ENCODE measurements at regions not wholly inside any gene's neighbourhood (a gene's known extent, or its start where the extent isn't known, plus 50 kb on each side); places are given as distances from the start of the nearest gene placed in this dataset.

DNA sequence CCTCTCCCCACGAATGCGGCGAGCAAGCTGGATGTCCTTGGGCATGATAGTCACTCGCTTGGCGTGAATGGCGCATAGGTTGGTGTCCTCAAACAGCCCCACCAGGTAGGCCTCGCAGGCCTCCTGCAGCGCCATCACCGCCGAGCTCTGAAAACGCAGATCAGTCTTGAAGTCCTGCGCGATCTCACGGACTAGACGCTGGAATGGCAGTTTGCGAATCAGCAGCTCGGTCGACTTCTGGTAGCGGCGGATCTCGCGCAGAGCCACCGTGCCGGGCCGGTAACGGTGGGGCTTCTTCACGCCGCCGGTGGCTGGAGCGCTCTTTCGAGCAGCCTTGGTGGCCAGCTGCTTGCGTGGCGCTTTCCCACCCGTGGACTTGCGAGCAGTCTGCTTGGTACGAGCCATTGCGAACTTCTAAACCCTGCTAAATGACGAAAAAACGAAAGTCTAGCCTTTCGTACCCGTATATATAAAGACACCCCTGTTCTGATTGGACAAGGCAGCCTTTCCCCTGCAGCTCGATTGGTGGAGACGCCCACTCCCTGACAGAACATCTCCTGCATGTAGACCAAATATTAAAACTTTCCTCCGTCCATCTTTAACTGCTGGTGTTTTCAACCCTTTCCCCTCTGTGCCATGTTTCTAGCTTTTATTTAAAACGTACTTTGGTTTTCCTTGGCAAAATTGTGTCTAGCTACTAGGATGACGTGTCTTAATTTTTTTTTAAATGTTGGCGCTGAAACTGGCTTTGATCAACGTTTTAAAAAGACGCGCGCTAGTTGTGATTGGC is 109.8 kb downstream of the HFE start:
- peaks cover 0 to 3% (median 0%) of the 10 kb centered on the region in 3 donors for H3K9me3 ChIP-seq (ENCODE audit: control insufficient read depth in 3 of 3, low read length in 3 of 3)
- peak overlapping the region; percentile 65 to 75 (median 67) for H3K4me3 ChIP-seq (ENCODE audit: low read length in 3 of 3)
- peak overlapping the region; percentile 47 to 74 (median 69) for H3K9ac ChIP-seq (ENCODE audit: low read depth in 1 of 3, low read length in 3 of 3)
- H3K4me1 ChIP-seq (ENCODE audit: control insufficient read depth in 3 of 3, insufficient read depth in 3 of 3, low read length in 3 of 3), result peaks cover 3 to 10% (median 3%) of the 10 kb centered on the region in 3 donors
- H3K36me3 ChIP-seq (ENCODE audit: control insufficient read depth in 3 of 3, insufficient read depth in 3 of 3, low read length in 3 of 3), result no peaks in the 10 kb centered on the region
- peaks cover 48 to 90% (median 67%) of the 10 kb centered on the region in 3 donors for H3K27me3 ChIP-seq (ENCODE audit: control insufficient read depth in 3 of 3, insufficient read depth in 3 of 3, low read length in 3 of 3)
- H3K27ac ChIP-seq (ENCODE audit: low read depth, low read length), result peak overlapping the region; percentile 17

GRCh38 chr6:26197636-26197932 is 110.4 kb downstream of the HFE start:
- no peak overlapping the region for H3K9ac ChIP-seq (ENCODE audit: low read depth in 1 of 3, low read length in 3 of 3)
- peaks cover 50 to 90% (median 67%) of the 10 kb centered on the region in 3 donors for H3K27me3 ChIP-seq (ENCODE audit: control insufficient read depth in 3 of 3, insufficient read depth in 3 of 3, low read length in 3 of 3)
- H3K9me3 ChIP-seq (ENCODE audit: control insufficient read depth in 3 of 3, low read length in 3 of 3), result peaks cover 0 to 3% (median 0%) of the 10 kb centered on the region in 3 donors
- peaks cover 3 to 10% (median 3%) of the 10 kb centered on the region in 3 donors for H3K4me1 ChIP-seq (ENCODE audit: control insufficient read depth in 3 of 3, insufficient read depth in 3 of 3, low read length in 3 of 3)
- peak overlapping the region in 1 of 3 donors; percentile 75 for H3K4me3 ChIP-seq (ENCODE audit: low read length in 3 of 3)
- no peaks in the 10 kb centered on the region for H3K36me3 ChIP-seq (ENCODE audit: control insufficient read depth in 3 of 3, insufficient read depth in 3 of 3, low read length in 3 of 3)
- H3K27ac ChIP-seq (ENCODE audit: low read depth, low read length), result no peak overlapping the region

GRCh38 chr6:26197933-26198721 is 110.9 kb downstream of the HFE start:
- peaks cover 51 to 90% (median 69%) of the 10 kb centered on the region in 3 donors for H3K27me3 ChIP-seq (ENCODE audit: control insufficient read depth in 3 of 3, insufficient read depth in 3 of 3, low read length in 3 of 3)

DNA sequence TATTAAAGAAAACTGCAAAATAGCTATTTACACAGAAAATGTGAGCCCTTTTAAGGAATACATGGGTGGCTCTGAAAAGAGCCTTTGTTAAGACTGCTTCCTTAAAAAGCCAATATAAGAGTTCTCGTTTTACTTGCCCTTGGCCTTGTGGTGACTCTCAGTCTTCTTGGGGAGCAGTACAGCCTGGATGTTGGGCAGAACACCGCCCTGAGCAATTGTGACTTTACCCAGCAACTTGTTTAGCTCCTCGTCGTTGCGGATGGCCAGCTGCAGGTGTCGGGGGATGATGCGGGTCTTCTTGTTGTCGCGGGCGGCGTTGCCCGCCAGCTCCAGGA is 111.5 kb downstream of the HFE start:
- H3K27ac ChIP-seq (ENCODE audit: low read depth, low read length), result peak overlapping the region; percentile 74
- H3K36me3 ChIP-seq (ENCODE audit: control insufficient read depth in 3 of 3, insufficient read depth in 3 of 3, low read length in 3 of 3), result no peaks in the 10 kb centered on the region
- peaks cover 3 to 10% (median 3%) of the 10 kb centered on the region in 3 donors for H3K4me1 ChIP-seq (ENCODE audit: control insufficient read depth in 3 of 3, insufficient read depth in 3 of 3, low read length in 3 of 3)
- peak overlapping the region; percentile 52 to 75 (median 56) for H3K4me3 ChIP-seq (ENCODE audit: low read length in 3 of 3)
- peak overlapping the region; percentile 52 to 80 (median 68) for H3K9ac ChIP-seq (ENCODE audit: low read depth in 1 of 3, low read length in 3 of 3)
- H3K27me3 ChIP-seq (ENCODE audit: control insufficient read depth in 3 of 3, insufficient read depth in 3 of 3, low read length in 3 of 3), result peaks cover 53 to 90% (median 65%) of the 10 kb centered on the region in 3 donors
- H3K9me3 ChIP-seq (ENCODE audit: control insufficient read depth in 3 of 3, low read length in 3 of 3), result peaks cover 0 to 3% (median 0%) of the 10 kb centered on the region in 3 donors

More at GRCh38 chr6:26197933-26198721, 110.9 kb downstream of the HFE start:
- H3K4me1 ChIP-seq (ENCODE audit: control insufficient read depth in 3 of 3, insufficient read depth in 3 of 3, low read length in 3 of 3), result peaks cover 3 to 10% (median 3%) of the 10 kb centered on the region in 3 donors
- peak overlapping the region; percentile 52 to 75 (median 56) for H3K4me3 ChIP-seq (ENCODE audit: low read length in 3 of 3)
- H3K9me3 ChIP-seq (ENCODE audit: control insufficient read depth in 3 of 3, low read length in 3 of 3), result peaks cover 0 to 3% (median 0%) of the 10 kb centered on the region in 3 donors
- H3K9ac ChIP-seq (ENCODE audit: low read depth in 1 of 3, low read length in 3 of 3), result peak overlapping the region; percentile 52 to 80 (median 68)
- H3K36me3 ChIP-seq (ENCODE audit: control insufficient read depth in 3 of 3, insufficient read depth in 3 of 3, low read length in 3 of 3), result no peaks in the 10 kb centered on the region
- peak overlapping the region; percentile 74 for H3K27ac ChIP-seq (ENCODE audit: low read depth, low read length)

DNA sequence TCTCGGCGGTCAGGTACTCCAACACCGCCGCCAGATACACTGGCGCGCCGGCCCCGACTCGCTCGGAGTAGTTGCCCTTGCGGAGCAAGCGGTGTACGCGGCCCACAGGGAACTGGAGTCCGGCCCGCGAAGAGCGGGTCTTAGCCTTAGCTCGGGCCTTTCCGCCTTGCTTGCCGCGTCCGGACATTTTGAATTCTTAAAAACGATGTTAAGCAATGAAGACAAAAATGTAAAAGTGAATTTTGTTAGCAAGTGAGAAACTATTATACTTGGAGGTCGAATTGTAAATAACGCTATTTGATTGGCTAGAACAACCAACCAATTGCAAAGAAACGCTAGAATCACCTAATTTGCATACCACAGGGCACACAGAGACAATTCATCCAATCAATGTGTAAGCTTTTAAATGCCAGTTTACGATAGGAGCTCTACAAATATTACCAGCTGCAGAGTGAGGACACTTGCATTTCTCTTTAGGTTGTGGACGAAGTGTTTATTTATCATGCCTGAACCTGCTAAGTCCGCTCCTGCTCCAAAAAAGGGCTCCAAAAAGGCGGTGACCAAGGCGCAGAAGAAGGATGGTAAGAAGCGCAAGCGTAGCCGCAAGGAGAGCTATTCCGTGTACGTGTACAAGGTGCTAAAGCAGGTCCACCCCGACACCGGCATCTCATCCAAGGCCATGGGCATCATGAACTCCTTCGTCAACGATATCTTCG is 112.0 kb downstream of the HFE start:
- H3K9ac ChIP-seq (ENCODE audit: low read depth in 1 of 3, low read length in 3 of 3), result peak overlapping the region; percentile 52 to 80 (median 68)
- no peaks in the 10 kb centered on the region for H3K36me3 ChIP-seq (ENCODE audit: control insufficient read depth in 3 of 3, insufficient read depth in 3 of 3, low read length in 3 of 3)

GRCh38 chr6:26199773-26200764 is 112.8 kb downstream of the HFE start:
- Histone ChIP-seq H3K4me1 (ENCODE audit: control insufficient read depth in 3 of 3, insufficient read depth in 3 of 3, low read length in 3 of 3) (peaks cover 3 to 10% (median 7%) of the 10 kb centered on the region in 3 donors), H3K36me3 (ENCODE audit: control insufficient read depth in 3 of 3, insufficient read depth in 3 of 3, low read length in 3 of 3) (no peaks in the 10 kb centered on the region), H3K9me3 (ENCODE audit: control insufficient read depth in 3 of 3, low read length in 3 of 3) (peaks cover 0 to 3% (median 0%) of the 10 kb centered on the region in 3 donors), H3K27me3 (ENCODE audit: control insufficient read depth in 3 of 3, insufficient read depth in 3 of 3, low read length in 3 of 3) (peaks cover 67 to 91% (median 75%) of the 10 kb centered on the region in 3 donors), H3K27ac (ENCODE audit: low read depth, low read length) (peak overlapping the region; percentile 42), H3K9ac (ENCODE audit: low read depth in 1 of 3, low read length in 3 of 3) (no peak overlapping the region), H3K4me3 (ENCODE audit: low read length in 3 of 3) (peak overlapping the region; percentile 14 to 75 (median 47))

More for the DNA sequence above, 112.0 kb downstream of the HFE start:
- H3K27ac ChIP-seq (ENCODE audit: low read depth, low read length), result peak overlapping the region; percentile 74
- peaks cover 58 to 91% (median 66%) of the 10 kb centered on the region in 3 donors for H3K27me3 ChIP-seq (ENCODE audit: control insufficient read depth in 3 of 3, insufficient read depth in 3 of 3, low read length in 3 of 3)
- H3K4me1 ChIP-seq (ENCODE audit: control insufficient read depth in 3 of 3, insufficient read depth in 3 of 3, low read length in 3 of 3), result peaks cover 3 to 10% (median 4%) of the 10 kb centered on the region in 3 donors
- peaks cover 0 to 3% (median 0%) of the 10 kb centered on the region in 3 donors for H3K9me3 ChIP-seq (ENCODE audit: control insufficient read depth in 3 of 3, low read length in 3 of 3)
- peak overlapping the region; percentile 52 to 75 (median 56) for H3K4me3 ChIP-seq (ENCODE audit: low read length in 3 of 3)

GRCh38 chr6:26200918-26201721 is 113.9 kb downstream of the HFE start:
- Histone ChIP-seq H3K4me1 (ENCODE audit: control insufficient read depth in 3 of 3, insufficient read depth in 3 of 3, low read length in 3 of 3) (peaks cover 7 to 10% (median 7%) of the 10 kb centered on the region in 3 donors), H3K9me3 (ENCODE audit: control insufficient read depth in 3 of 3, low read length in 3 of 3) (peaks cover 0 to 3% (median 0%) of the 10 kb centered on the region in 3 donors), H3K27ac (ENCODE audit: low read depth, low read length) (no peak overlapping the region), H3K4me3 (ENCODE audit: low read length in 3 of 3) (no peak overlapping the region), H3K9ac (ENCODE audit: low read depth in 1 of 3, low read length in 3 of 3) (no peak overlapping the region), H3K27me3 (ENCODE audit: control insufficient read depth in 3 of 3, insufficient read depth in 3 of 3, low read length in 3 of 3) (peaks cover 66 to 91% (median 75%) of the 10 kb centered on the region in 3 donors), H3K36me3 (ENCODE audit: control insufficient read depth in 3 of 3, insufficient read depth in 3 of 3, low read length in 3 of 3) (no peaks in the 10 kb centered on the region)

DNA sequence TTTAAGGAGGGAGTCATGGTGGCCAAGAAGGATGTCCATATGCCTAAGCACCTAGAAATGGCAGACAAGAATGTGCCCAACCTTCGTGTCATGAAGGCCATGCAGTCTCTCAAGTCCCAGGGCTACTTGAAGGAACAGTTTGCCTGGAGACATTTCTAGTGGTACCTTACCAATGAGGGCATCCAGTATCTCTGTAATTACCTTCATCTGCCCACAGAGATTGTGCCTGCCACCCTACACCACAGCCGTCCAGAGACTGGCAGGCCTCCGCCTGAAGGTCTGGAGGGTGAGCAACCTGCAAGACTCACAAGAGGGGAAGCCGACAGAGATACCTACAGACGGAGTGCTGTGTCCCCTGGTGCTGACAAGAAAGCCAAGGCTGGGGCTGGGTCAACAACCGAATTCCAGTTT is 115.0 kb downstream of the HFE start:
- H3K27ac ChIP-seq (ENCODE audit: low read depth, low read length), result no peak overlapping the region
- no peak overlapping the region for H3K9ac ChIP-seq (ENCODE audit: low read depth in 1 of 3, low read length in 3 of 3)
- no peak overlapping the region for H3K4me3 ChIP-seq (ENCODE audit: low read length in 3 of 3)
- H3K9me3 ChIP-seq (ENCODE audit: control insufficient read depth in 3 of 3, low read length in 3 of 3), result peaks cover 0 to 3% (median 0%) of the 10 kb centered on the region in 3 donors
- H3K4me1 ChIP-seq (ENCODE audit: control insufficient read depth in 3 of 3, insufficient read depth in 3 of 3, low read length in 3 of 3), result peaks cover under 1 to 7% (median 4%) of the 10 kb centered on the region in 3 donors
- H3K27me3 ChIP-seq (ENCODE audit: control insufficient read depth in 3 of 3, insufficient read depth in 3 of 3, low read length in 3 of 3), result peaks cover 55 to 90% (median 71%) of the 10 kb centered on the region in 3 donors
- no peaks in the 10 kb centered on the region for H3K36me3 ChIP-seq (ENCODE audit: control insufficient read depth in 3 of 3, insufficient read depth in 3 of 3, low read length in 3 of 3)
